ENCODE measurements at regions not wholly inside any gene's neighbourhood (a gene's known extent, or its start where the extent isn't known, plus 50 kb on each side); places are given as distances from the start of the nearest gene placed in this dataset.

- no peak for DNase-seq
- Mint-ChIP-seq H3K4me1 (no peaks in the 10 kb centered on the region), H3K36me3 (no peaks in the 10 kb centered on the region), H3K4me3 (no peak overlapping the region), H3K27ac (no peak overlapping the region), H3K27me3 (peaks cover 20% of the 10 kb centered on the region), H3K9me3 (peaks cover 0 to 2% (median 0%) of the 10 kb centered on the region in 7 donors)
- Histone ChIP-seq H3K4me3 (ENCODE audit: low read depth, low read length) (no peak overlapping the region), H3K9me3 (ENCODE audit: control insufficient read depth in 2 of 2, low read length in 2 of 2) (no peaks in the 10 kb centered on the region), H3K36me3 (ENCODE audit: control insufficient read depth, insufficient read depth, low read length) (no peaks in the 10 kb centered on the region), H3K27me3 (ENCODE audit: control insufficient read depth, insufficient read depth, low read length) (peaks cover 6% of the 10 kb centered on the region), H3K27ac (ENCODE audit: insufficient read depth, low read length, poor library complexity, severe bottlenecking) (no peak overlapping the region), H3K4me1 (ENCODE audit: control insufficient read depth, insufficient read depth, low read length, poor library complexity, severe bottlenecking) (no peaks in the 10 kb centered on the region)
- no peak for ATAC-seq (ENCODE audit: low read depth in 2 of 2)
These were observed 147.7 kb upstream of the AKR1E2 start for GRCh38 chr10:4678023-4678950.

GRCh38 chr10:4677296-4678021, 148.5 kb upstream of the AKR1E2 start:
- H3K27ac Mint-ChIP-seq = no peak overlapping the region
- DNase-seq = no peak
- Histone ChIP-seq H3K4me1 (ENCODE audit: control insufficient read depth, insufficient read depth, low read length, poor library complexity, severe bottlenecking) (no peaks in the 10 kb centered on the region), H3K27me3 (ENCODE audit: control insufficient read depth, insufficient read depth, low read length) (peaks cover 5% of the 10 kb centered on the region), H3K27ac (ENCODE audit: insufficient read depth, low read length, poor library complexity, severe bottlenecking) (no peak overlapping the region), H3K4me3 (ENCODE audit: low read depth, low read length) (no peak overlapping the region), H3K36me3 (ENCODE audit: control insufficient read depth, insufficient read depth, low read length) (no peaks in the 10 kb centered on the region), H3K9me3 (ENCODE audit: control insufficient read depth in 2 of 2, low read length in 2 of 2) (no peaks in the 10 kb centered on the region)
- H3K4me1 Mint-ChIP-seq = no peaks in the 10 kb centered on the region
- peaks cover 20% of the 10 kb centered on the region for H3K27me3 Mint-ChIP-seq
- H3K9me3 Mint-ChIP-seq = no peaks in the 10 kb centered on the region
- H3K4me3 Mint-ChIP-seq = no peak overlapping the region
- no peaks in the 10 kb centered on the region for H3K36me3 Mint-ChIP-seq
- no peak for ATAC-seq (ENCODE audit: low read depth in 2 of 2)

DNA sequence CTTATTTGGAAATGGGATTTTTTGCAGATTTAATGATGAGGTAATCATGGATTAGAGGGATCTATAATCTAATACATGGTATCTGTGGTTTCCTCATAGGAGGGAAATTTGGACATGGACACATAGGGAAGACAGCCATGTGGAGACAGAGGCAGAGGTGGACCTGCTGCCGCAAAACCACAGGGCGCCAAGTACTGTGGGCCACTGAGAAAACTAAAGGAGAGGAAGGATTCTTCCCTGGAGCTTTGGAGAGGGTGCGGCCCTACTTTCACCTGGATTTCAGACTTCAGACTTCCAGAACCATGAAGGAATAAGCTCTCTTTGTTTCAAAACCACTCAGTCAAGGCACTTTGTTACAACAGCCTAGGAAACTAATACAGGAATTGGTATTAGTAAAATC, 149.4 kb upstream of the AKR1E2 start:
- Histone ChIP-seq H3K27me3 (ENCODE audit: control insufficient read depth, insufficient read depth, low read length) (peaks cover 7% of the 10 kb centered on the region), H3K36me3 (ENCODE audit: control insufficient read depth, insufficient read depth, low read length) (no peaks in the 10 kb centered on the region), H3K27ac (ENCODE audit: insufficient read depth, low read length, poor library complexity, severe bottlenecking) (no peak overlapping the region), H3K9me3 (ENCODE audit: control insufficient read depth in 2 of 2, low read length in 2 of 2) (no peaks in the 10 kb centered on the region), H3K4me3 (ENCODE audit: low read depth, low read length) (no peak overlapping the region), H3K4me1 (ENCODE audit: control insufficient read depth, insufficient read depth, low read length, poor library complexity, severe bottlenecking) (no peaks in the 10 kb centered on the region)
- H3K9me3 Mint-ChIP-seq = no peaks in the 10 kb centered on the region
- no peak overlapping the region for H3K27ac Mint-ChIP-seq
- H3K4me3 Mint-ChIP-seq = no peak overlapping the region
- DNase-seq = no peak
- H3K36me3 Mint-ChIP-seq = no peaks in the 10 kb centered on the region
- H3K27me3 Mint-ChIP-seq = peaks cover 22% of the 10 kb centered on the region
- no peak for ATAC-seq (ENCODE audit: low read depth in 2 of 2)
- H3K4me1 Mint-ChIP-seq = no peaks in the 10 kb centered on the region

GRCh38 chr10:4675808-4676207, 150.2 kb upstream of the AKR1E2 start:
- DNase-seq (no peak), ATAC-seq (ENCODE audit: low read depth in 2 of 2) (no peak)
- Mint-ChIP-seq H3K27me3 (peaks cover 26% of the 10 kb centered on the region), H3K4me1 (no peaks in the 10 kb centered on the region), H3K9me3 (peaks cover 0 to 2% (median 0%) of the 10 kb centered on the region in 7 donors), H3K4me3 (no peak overlapping the region), H3K36me3 (no peaks in the 10 kb centered on the region), H3K27ac (no peak overlapping the region)
- H3K4me3 ChIP-seq (ENCODE audit: low read depth, low read length) = no peak overlapping the region
- H3K27ac ChIP-seq (ENCODE audit: insufficient read depth, low read length, poor library complexity, severe bottlenecking) = no peak overlapping the region
- no peaks in the 10 kb centered on the region for H3K4me1 ChIP-seq (ENCODE audit: control insufficient read depth, insufficient read depth, low read length, poor library complexity, severe bottlenecking)
- H3K36me3 ChIP-seq (ENCODE audit: control insufficient read depth, insufficient read depth, low read length) = no peaks in the 10 kb centered on the region
- no peaks in the 10 kb centered on the region for H3K9me3 ChIP-seq (ENCODE audit: control insufficient read depth in 2 of 2, low read length in 2 of 2)
- peaks cover 8% of the 10 kb centered on the region for H3K27me3 ChIP-seq (ENCODE audit: control insufficient read depth, insufficient read depth, low read length)

DNA sequence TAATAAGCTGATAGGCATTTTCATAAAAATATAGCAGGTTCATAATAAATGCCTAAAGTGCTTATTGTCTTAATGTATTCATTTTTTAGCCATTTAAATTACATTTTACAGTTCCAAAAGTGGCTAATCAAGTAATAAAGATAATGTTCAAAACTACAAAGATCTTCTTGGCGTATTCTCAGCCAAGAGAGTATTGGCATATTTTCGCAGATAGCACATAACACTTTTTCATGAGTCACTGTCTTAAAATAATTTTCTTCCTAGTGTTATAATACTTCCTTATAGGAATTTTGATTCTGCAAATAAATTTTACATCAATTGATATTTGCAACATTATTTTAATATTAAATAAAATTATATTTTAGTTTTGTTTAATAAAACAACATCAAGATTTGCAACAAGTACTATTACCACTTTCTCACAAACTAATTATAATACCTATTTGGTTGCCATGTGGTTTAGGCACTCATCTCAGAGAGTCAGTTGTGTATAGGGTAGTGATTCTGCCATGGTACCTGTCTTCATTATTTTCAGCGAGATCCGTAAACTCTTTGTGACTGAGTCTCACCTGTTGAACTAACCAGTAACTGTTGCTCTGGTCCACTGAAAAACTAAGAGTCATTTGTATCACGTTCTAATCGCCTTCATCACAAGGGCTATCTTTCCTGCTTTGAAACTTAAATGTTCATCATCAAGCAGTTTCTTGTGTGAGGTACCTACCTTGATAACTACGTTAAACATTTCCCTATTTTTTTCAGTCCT, 152.5 kb upstream of the AKR1E2 start:
- Mint-ChIP-seq H3K9me3 (peaks cover 0 to 7% (median 4%) of the 10 kb centered on the region in 7 donors), H3K27me3 (peaks cover 26% of the 10 kb centered on the region), H3K4me3 (no peak overlapping the region), H3K27ac (no peak overlapping the region), H3K4me1 (no peaks in the 10 kb centered on the region), H3K36me3 (no peaks in the 10 kb centered on the region)
- ATAC-seq (ENCODE audit: low read depth in 2 of 2) (no peak), DNase-seq (no peak)
- no peaks in the 10 kb centered on the region for H3K4me1 ChIP-seq (ENCODE audit: control insufficient read depth, insufficient read depth, low read length, poor library complexity, severe bottlenecking)
- no peak overlapping the region for H3K4me3 ChIP-seq (ENCODE audit: low read depth, low read length)
- H3K9me3 ChIP-seq (ENCODE audit: control insufficient read depth in 2 of 2, low read length in 2 of 2) = peaks cover 0 to 4% of the 10 kb centered on the region in 2 experiments
- H3K27me3 ChIP-seq (ENCODE audit: control insufficient read depth, insufficient read depth, low read length) = peaks cover 6% of the 10 kb centered on the region
- H3K36me3 ChIP-seq (ENCODE audit: control insufficient read depth, insufficient read depth, low read length) = no peaks in the 10 kb centered on the region
- no peak overlapping the region for H3K27ac ChIP-seq (ENCODE audit: insufficient read depth, low read length, poor library complexity, severe bottlenecking)

GRCh38 chr10:4672201-4672600, 153.8 kb upstream of the AKR1E2 start:
- ATAC-seq (ENCODE audit: low read depth in 2 of 2) = no peak
- no peak overlapping the region for H3K27ac Mint-ChIP-seq
- no peak overlapping the region for H3K4me3 ChIP-seq (ENCODE audit: low read depth, low read length)
- H3K36me3 Mint-ChIP-seq = no peaks in the 10 kb centered on the region
- no peaks in the 10 kb centered on the region for H3K4me1 ChIP-seq (ENCODE audit: control insufficient read depth, insufficient read depth, low read length, poor library complexity, severe bottlenecking)
- no peaks in the 10 kb centered on the region for H3K36me3 ChIP-seq (ENCODE audit: control insufficient read depth, insufficient read depth, low read length)
- H3K9me3 Mint-ChIP-seq = peaks cover 0 to 7% (median 4%) of the 10 kb centered on the region in 7 donors
- H3K4me1 Mint-ChIP-seq = no peaks in the 10 kb centered on the region
- H3K4me3 Mint-ChIP-seq = no peak overlapping the region
- peaks cover 6% of the 10 kb centered on the region for H3K27me3 ChIP-seq (ENCODE audit: control insufficient read depth, insufficient read depth, low read length)
- no peak for DNase-seq
- no peak overlapping the region for H3K27ac ChIP-seq (ENCODE audit: insufficient read depth, low read length, poor library complexity, severe bottlenecking)
- peaks cover 0 to 5% of the 10 kb centered on the region in 2 experiments for H3K9me3 ChIP-seq (ENCODE audit: control insufficient read depth in 2 of 2, low read length in 2 of 2)
- H3K27me3 Mint-ChIP-seq = peaks cover 26% of the 10 kb centered on the region

- Histone ChIP-seq H3K4me1 (ENCODE audit: control insufficient read depth, insufficient read depth, low read length, poor library complexity, severe bottlenecking) (no peaks in the 10 kb centered on the region), H3K9me3 (ENCODE audit: control insufficient read depth in 2 of 2, low read length in 2 of 2) (peaks cover 0 to 5% of the 10 kb centered on the region in 2 experiments), H3K4me3 (ENCODE audit: low read depth, low read length) (no peak overlapping the region), H3K27ac (ENCODE audit: insufficient read depth, low read length, poor library complexity, severe bottlenecking) (no peak overlapping the region), H3K36me3 (ENCODE audit: control insufficient read depth, insufficient read depth, low read length) (no peaks in the 10 kb centered on the region), H3K27me3 (ENCODE audit: control insufficient read depth, insufficient read depth, low read length) (peaks cover 5% of the 10 kb centered on the region)
- DNase-seq (no peak), ATAC-seq (ENCODE audit: low read depth in 2 of 2) (no peak)
- Mint-ChIP-seq H3K9me3 (peaks cover 0 to 7% (median 4%) of the 10 kb centered on the region in 7 donors), H3K4me3 (no peak overlapping the region), H3K36me3 (no peaks in the 10 kb centered on the region), H3K27me3 (peaks cover 26% of the 10 kb centered on the region), H3K4me1 (no peaks in the 10 kb centered on the region), H3K27ac (no peak overlapping the region)
These were observed 154.4 kb upstream of the AKR1E2 start for GRCh38 chr10:4671451-4672145.

Measured in CD4-positive, CD25-positive, alpha-beta regulatory T cell (primary cell).